ENCODE measurements at regions not wholly inside any gene's neighbourhood (a gene's known extent, or its start where the extent isn't known, plus 50 kb on each side); places are given as distances from the start of the nearest gene placed in this dataset.
"Not testable (repeated sequence)": the region's sequence is repeated elsewhere in the genome, so short reads cannot be mapped to it uniquely, and the experiment has no call there.

DNA sequence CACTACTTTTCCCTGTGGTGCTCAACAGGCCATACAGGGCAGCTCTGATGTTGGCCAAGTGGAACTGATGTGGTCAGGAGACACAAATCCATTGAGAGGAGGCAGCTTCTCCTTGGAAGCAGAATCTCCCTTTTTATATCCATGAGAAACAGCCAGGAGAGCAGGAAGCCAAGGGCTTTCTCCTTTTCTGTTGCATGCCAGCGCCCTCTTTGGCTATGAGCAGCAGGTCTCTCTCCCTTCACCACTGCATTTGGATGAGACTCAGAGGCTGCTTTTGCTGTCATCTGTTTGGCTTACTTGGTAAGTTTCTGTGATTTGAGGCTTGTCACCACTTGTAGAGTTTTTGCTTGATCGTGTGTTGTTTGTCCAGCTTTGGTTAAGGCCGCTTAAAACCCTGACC lies 202.2 kb upstream of the PLGLB1 start:
- H3K9me3 ChIP-seq (ENCODE audit: control extremely low read depth in 1 of 3, control insufficient read depth in 2 of 3, insufficient read depth in 1 of 3, low read length in 2 of 3); H3K27me3 Mint-ChIP-seq; CTCF ChIA-PET; POLR2A ChIA-PET; DNase-seq; H3K79me2 ChIP-seq (ENCODE audit: control insufficient read depth, insufficient read depth, low read length); H3K9me3 Mint-ChIP-seq (ENCODE audit: insufficient read depth); H3K4me2 ChIP-seq (replicated peaks; ENCODE audit: low read depth, low read length, poor library complexity, severe bottlenecking); H3K27me3 ChIP-seq (replicated peaks in 1 of 4; ENCODE audit: control extremely low read depth in 1 of 4, control insufficient read depth in 3 of 4, insufficient read depth in 4 of 4, low read length in 3 of 4); H3K4me1 Mint-ChIP-seq; H4K20me1 ChIP-seq (ENCODE audit: control insufficient read depth, insufficient read depth, low read length, poor library complexity, severe bottlenecking); H3K27ac ChIP-seq (ENCODE audit: low read length in 2 of 2); H3K27ac Mint-ChIP-seq; ATAC-seq (ENCODE audit: low read depth); intact Hi-C loops (cut with micrococcal nuclease); H2AFZ ChIP-seq (ENCODE audit: insufficient read depth, low read depth, low read length, poor library complexity, severe bottlenecking); H3K4me1 ChIP-seq (ENCODE audit: control insufficient read depth in 2 of 2, insufficient read depth in 2 of 2, low read length in 2 of 2); H3K4me3 Mint-ChIP-seq; H3K36me3 ChIP-seq (replicated peaks in 1 of 2; ENCODE audit: control extremely low read depth in 1 of 2, control insufficient read depth in 1 of 2, extremely low read depth in 1 of 2, insufficient read depth in 2 of 2, low read length in 1 of 2); H3K9ac ChIP-seq (ENCODE audit: low read length); H3K4me3 ChIP-seq (ENCODE audit: control extremely low read depth in 1 of 5, extremely low read depth in 1 of 5, insufficient read depth in 1 of 5, low read depth in 2 of 5, low read length in 4 of 5): not testable (repeated sequence)
- no CpG with 5 or more reads among the region's 3 CpGs for WGBS (ENCODE audit: insufficient coverage)

GRCh38 chr2:87229091-87229689 lies 207.5 kb upstream of the PLGLB1 start:
- H3K4me1 ChIP-seq (ENCODE audit: control insufficient read depth in 2 of 2, insufficient read depth in 2 of 2, low read length in 2 of 2); H3K4me3 ChIP-seq (ENCODE audit: control extremely low read depth in 1 of 5, extremely low read depth in 1 of 5, insufficient read depth in 1 of 5, low read depth in 2 of 5, low read length in 4 of 5); intact Hi-C loops (cut with micrococcal nuclease); H2AFZ ChIP-seq (ENCODE audit: insufficient read depth, low read depth, low read length, poor library complexity, severe bottlenecking); H3K4me1 Mint-ChIP-seq; H3K9ac ChIP-seq (ENCODE audit: low read length); H3K9me3 Mint-ChIP-seq (ENCODE audit: insufficient read depth); H3K27me3 Mint-ChIP-seq; POLR2A ChIA-PET; H3K27ac Mint-ChIP-seq; H3K9me3 ChIP-seq (ENCODE audit: control extremely low read depth in 1 of 3, control insufficient read depth in 2 of 3, insufficient read depth in 1 of 3, low read length in 2 of 3); H3K27ac ChIP-seq (ENCODE audit: low read length in 2 of 2); H4K20me1 ChIP-seq (ENCODE audit: control insufficient read depth, insufficient read depth, low read length, poor library complexity, severe bottlenecking); H3K27me3 ChIP-seq (replicated peaks in 1 of 4; ENCODE audit: control extremely low read depth in 1 of 4, control insufficient read depth in 3 of 4, insufficient read depth in 4 of 4, low read length in 3 of 4); H3K36me3 ChIP-seq (replicated peaks in 1 of 2; ENCODE audit: control extremely low read depth in 1 of 2, control insufficient read depth in 1 of 2, extremely low read depth in 1 of 2, insufficient read depth in 2 of 2, low read length in 1 of 2); CTCF ChIA-PET; H3K79me2 ChIP-seq (ENCODE audit: control insufficient read depth, insufficient read depth, low read length); H3K4me2 ChIP-seq (replicated peaks; ENCODE audit: low read depth, low read length, poor library complexity, severe bottlenecking); H3K4me3 Mint-ChIP-seq: not testable (repeated sequence)
- TF ChIP-seq, protein P1, sequence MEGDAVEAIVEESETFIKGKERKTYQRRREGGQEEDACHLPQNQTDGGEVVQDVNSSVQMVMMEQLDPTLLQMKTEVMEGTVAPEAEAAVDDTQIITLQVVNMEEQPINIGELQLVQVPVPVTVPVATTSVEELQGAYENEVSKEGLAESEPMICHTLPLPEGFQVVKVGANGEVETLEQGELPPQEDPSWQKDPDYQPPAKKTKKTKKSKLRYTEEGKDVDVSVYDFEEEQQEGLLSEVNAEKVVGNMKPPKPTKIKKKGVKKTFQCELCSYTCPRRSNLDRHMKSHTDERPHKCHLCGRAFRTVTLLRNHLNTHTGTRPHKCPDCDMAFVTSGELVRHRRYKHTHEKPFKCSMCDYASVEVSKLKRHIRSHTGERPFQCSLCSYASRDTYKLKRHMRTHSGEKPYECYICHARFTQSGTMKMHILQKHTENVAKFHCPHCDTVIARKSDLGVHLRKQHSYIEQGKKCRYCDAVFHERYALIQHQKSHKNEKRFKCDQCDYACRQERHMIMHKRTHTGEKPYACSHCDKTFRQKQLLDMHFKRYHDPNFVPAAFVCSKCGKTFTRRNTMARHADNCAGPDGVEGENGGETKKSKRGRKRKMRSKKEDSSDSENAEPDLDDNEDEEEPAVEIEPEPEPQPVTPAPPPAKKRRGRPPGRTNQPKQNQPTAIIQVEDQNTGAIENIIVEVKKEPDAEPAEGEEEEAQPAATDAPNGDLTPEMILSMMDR (IDR thresholded peaks at IDR 0.05) = peak; percentile 73
- DNase-seq (peak; percentile 32), ATAC-seq (ENCODE audit: low read depth) (peak; percentile 89)
- WGBS (ENCODE audit: insufficient coverage) = no CpG with 5 or more reads among the region's 4 CpGs

- H3K27me3 ChIP-seq (replicated peaks in 1 of 4; ENCODE audit: control extremely low read depth in 1 of 4, control insufficient read depth in 3 of 4, insufficient read depth in 4 of 4, low read length in 3 of 4); H3K4me1 ChIP-seq (ENCODE audit: control insufficient read depth in 2 of 2, insufficient read depth in 2 of 2, low read length in 2 of 2); H3K9me3 ChIP-seq (ENCODE audit: control extremely low read depth in 1 of 3, control insufficient read depth in 2 of 3, insufficient read depth in 1 of 3, low read length in 2 of 3); DNase-seq; H2AFZ ChIP-seq (ENCODE audit: insufficient read depth, low read depth, low read length, poor library complexity, severe bottlenecking); H3K36me3 ChIP-seq (replicated peaks in 1 of 2; ENCODE audit: control extremely low read depth in 1 of 2, control insufficient read depth in 1 of 2, extremely low read depth in 1 of 2, insufficient read depth in 2 of 2, low read length in 1 of 2); H3K4me1 Mint-ChIP-seq; H3K27me3 Mint-ChIP-seq; H3K27ac ChIP-seq (ENCODE audit: low read length in 2 of 2); H3K27ac Mint-ChIP-seq; H4K20me1 ChIP-seq (ENCODE audit: control insufficient read depth, insufficient read depth, low read length, poor library complexity, severe bottlenecking); H3K4me3 Mint-ChIP-seq; H3K9ac ChIP-seq (ENCODE audit: low read length); ATAC-seq (ENCODE audit: low read depth); CTCF ChIA-PET; H3K4me2 ChIP-seq (replicated peaks; ENCODE audit: low read depth, low read length, poor library complexity, severe bottlenecking); intact Hi-C loops (cut with micrococcal nuclease); H3K9me3 Mint-ChIP-seq (ENCODE audit: insufficient read depth); H3K79me2 ChIP-seq (ENCODE audit: control insufficient read depth, insufficient read depth, low read length); H3K4me3 ChIP-seq (ENCODE audit: control extremely low read depth in 1 of 5, extremely low read depth in 1 of 5, insufficient read depth in 1 of 5, low read depth in 2 of 5, low read length in 4 of 5); POLR2A ChIA-PET: not testable (repeated sequence)
- no CpG with 5 or more reads among the region's 4 CpGs for WGBS (ENCODE audit: insufficient coverage)
Measured at GRCh38 chr2:87229964-87230363, 208.3 kb upstream of the PLGLB1 start.
